ENCODE measurements at regions not wholly inside any gene's neighbourhood (a gene's known extent, or its start where the extent isn't known, plus 50 kb on each side); places are given as distances from the start of the nearest gene placed in this dataset.
"Not testable (repeated sequence)": the region's sequence is repeated elsewhere in the genome, so short reads cannot be mapped to it uniquely, and the experiment has no call there.

DNA sequence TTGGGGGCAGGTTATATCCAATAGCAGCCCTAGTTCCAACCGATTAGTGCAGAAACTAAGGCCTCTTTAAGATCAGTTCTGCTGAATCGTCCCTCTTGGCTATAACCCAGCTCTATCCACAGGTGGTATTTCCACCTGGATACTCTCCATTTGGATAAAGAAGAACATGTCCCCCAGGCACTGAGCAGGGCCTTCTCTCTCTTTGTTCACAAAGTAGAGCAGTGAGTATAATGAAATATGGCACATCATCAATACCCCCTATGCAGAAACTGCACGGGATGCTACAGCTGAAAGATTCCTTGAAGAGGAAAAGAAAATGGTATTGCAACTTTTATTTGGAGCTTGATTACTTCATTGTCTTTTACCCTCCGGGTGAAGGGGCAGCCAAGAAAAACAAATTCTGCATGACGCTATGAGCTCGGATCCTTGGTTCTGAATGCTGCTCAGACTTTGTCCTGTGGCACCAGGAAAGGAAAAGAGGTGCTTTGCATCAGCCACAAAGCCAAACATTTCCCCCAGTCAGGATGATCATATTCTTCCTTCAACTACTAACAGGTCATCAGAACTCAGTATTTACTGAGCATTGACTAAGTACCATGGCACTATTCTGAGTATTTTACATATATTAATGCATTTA is 399.7 kb downstream of the NPIPA8 start:
- no peak for DNase-seq

DNA sequence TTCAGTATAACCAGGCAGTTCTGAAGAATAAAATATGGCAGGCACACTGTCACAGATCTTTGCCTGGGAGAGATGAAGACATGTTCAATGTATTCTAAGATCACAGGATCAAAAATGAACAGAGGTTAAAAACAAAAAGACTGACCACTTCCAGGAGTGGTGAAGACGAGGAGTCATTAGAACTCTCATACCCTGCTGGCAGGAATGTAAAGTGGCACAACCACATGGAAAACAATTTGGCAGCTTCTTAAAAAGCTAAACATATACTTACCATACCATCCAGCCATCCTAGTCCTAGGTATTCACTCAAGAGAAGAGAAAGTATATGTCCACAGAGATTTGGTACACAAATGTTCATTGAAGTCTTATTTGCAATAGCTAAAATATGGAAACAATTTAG is 406.3 kb downstream of the NPIPA8 start:
- no peak for DNase-seq

DNA sequence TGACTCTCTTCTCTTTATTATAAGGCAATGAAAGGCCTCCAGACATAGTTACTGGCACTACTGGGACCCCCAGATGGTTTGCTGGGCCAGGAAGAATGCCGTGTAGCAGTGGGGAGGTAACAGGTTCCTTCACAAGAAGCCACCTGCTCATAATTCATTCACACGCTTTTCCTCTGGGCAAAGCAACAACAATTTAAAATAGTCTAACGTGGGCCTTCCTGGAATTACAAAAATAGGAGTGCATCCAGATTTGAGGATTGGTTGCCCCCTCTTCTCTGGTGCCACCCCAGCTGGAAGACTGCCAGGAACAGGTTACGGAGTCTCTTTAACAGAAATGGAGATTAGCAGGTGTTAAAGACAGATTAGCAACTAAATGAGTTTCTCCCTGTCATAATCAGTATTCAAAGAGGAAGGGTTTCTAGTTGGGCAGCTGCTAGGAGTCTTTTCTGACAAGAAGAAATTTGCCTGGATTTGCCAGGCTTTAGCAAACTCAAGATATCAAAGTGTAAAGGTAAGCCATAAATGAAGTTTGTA is 409.6 kb downstream of the NPIPA8 start:
- peak in 1 of 3 experiments; percentile 5 for DNase-seq

DNA sequence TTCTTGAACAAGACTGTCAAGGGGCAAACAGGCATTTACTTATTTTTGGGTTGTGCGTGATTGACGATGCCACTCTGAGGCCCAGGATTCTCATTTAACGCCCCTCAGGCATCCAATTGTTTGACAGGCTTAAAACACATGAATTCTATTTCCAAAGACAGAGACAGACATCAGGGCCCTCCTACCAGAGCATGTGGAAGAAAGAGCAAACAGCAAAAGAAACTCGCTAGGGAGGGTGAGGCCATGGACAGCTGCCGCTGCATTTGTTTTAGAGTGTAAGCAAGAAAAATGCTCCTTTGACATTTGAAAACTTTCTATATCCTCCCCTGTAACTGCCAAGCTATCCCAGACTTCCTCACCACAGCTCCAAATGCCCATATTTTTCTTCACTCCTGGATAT is 410.1 kb downstream of the NPIPA8 start:
- DNase-seq: no peak

DNA sequence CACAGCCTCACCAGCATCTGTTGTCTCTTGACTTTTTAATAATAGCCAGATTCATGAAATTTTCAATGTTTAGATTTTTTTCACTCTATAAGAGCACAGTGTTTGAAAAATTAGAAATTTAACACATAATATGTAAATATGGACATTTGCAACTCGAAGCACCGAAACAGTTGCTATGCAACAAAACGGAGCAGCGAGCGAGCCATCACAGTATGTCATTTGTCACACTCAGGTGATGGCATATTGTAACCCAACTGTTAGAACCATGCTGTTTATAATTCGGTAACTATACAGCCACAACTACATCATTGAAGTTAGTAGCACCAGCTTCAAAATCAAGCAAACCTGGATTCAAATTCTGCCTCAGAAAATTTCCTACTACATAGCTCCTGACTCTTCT is 410.8 kb downstream of the NPIPA8 start:
- DNase-seq: no peak

DNA sequence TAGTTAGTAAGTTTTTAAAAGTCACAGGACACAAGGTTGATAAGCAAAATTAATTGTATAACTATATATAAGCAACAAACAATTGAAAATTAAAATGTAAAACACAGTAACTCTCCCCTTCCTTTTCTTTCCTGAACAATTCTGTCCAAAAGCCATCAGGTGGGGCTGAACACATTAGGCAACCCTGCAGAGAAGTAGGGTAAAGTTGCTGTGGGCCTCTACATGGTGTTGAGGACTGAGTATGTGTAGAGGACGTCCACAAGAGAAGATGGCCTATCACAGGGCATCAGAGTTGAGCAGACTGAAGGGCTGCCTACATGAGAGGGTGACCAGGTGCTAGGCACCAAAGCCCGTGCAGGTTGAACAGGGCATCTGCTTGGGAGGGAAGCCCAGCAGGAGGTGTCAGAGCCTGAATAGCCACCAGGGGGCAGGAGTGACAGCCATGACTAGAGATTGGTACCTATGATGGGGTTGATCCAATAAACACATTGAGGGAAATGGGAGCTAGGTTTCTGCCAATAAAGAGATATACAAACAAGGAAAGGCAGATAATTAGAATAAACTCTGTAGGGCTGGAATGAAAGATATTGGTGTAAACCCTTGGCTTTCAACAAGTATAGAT is 415.1 kb downstream of the NPIPA8 start:
- DNase-seq: peak; percentile 9 to 47 (median 20)

DNA sequence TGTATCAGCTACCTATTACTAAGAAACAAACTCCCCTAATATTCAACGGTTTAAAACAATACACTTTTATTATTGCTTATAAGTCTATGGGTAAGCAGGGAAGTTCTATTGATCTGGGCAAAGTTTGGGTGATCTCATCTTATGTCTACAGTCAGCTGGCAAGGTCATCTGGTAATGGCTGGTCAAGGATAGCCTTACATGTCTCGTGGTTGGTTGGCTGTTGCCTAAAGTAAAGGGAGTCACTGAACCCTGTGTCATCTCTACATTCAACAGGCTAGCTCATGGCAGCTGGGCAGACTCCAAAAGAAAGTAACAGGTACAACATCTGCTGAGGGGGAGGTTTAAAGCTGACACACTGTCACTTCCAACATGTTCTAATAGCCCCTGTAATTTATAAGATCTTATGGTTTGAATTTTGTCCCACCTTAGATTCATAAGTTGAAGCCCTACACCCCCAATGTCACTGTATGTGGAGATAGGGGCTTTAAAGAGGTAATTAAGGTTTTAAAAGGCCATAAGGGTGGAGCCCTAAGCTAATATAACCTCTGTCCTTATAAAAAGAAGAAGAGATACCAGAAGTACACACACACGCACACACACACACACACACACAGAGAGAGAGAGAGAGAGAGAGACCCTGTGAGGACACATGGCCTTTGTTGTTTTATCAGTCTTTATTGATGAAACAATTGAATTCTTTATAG is 419.1 kb downstream of the NPIPA8 start:
- DNase-seq: no peak

DNA sequence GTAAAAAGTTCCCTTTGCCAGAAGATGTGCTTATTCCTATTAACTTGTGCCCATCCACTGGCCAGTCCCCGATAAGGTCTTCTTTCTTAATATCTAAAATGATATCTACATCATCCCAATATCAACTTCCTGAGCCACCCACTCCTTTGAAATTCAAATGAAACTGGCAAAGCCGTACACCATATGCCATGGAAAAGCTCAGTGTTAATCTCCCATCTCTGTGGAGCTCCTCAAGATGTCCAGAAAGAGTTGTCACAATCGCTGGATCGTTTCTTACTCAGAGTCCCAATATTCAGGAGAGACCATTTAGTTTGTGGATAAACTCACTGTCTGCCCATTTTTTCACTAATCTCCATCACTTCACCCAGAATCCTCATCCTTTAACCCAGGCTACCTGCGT is 420.7 kb downstream of the NPIPA8 start:
- no peak for DNase-seq

DNA sequence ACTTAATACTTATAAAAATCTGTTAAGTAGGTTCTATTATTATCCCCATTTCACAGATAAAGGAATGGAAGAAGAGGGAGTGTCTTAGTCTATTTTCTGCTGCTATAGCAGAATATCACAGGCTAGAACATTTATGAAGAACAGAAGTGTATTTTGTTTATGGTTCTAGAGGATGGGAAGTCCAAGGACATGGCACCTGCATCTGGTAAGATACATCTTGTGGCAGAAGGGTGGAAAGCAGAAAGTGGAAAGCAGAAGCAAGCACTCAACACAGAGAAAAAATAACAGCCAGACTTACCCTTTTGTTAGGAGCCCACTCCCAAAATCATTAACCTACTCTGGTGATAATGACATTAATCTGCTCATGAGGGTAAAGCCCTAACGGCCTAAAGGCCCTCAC is 422.4 kb downstream of the NPIPA8 start:
- no peak for DNase-seq

DNA sequence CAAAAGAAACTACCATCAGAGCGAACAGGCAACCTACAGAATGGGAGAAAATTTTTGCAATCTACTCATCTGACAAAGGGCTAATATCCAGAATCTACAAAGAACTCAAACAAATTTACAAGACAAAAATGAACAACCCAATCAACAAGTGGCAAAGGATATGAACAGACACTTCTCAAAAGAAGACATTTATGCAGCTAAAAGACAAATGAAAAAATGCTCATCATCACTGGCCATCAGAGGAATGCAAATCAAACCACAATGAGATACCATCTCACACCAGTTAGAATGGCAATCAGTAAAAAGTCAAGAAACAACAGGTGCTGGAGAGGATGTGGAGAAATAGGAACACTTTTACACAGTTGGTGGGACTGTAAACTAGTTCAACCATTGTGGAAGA is 425.0 kb downstream of the NPIPA8 start:
- DNase-seq: not testable (repeated sequence)

DNA sequence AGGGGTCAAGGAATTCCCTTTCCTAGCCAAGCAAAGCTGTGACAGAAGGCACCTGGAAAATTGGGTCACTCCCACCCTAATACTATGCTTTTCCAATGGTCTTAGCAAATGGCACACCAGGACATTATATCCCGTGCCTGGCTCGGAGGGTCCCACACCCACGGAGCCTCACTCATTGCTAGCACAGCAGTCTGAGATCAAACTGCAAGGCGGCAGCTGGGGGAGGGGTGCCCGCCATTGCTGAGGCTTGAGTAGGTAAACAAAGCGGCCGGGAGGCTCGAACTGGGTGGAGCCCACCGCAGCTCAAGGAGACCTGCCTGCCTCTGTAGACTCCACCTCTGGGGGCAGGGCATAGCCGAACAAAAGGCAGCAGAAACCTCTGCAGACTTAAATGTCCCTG is 429.9 kb downstream of the NPIPA8 start:
- DNase-seq: not testable (repeated sequence)

DNA sequence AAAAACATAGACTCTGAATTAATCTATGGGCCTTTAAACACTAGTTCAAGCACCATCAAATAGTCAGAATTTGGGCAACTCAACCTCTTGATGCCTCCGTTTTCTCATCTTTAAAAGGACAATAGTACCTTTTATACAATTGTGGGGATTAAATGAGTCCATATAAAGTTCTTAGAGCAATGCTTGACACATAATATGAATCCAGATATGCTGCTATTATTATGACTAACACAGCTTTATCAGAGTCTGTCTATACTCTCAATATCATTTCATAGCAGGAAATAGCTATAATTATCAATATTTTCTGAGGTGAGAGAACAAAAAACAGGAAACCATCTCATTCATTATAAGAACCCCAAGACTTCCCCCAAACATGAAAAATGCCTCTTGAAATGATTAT is 430.5 kb upstream of the XYLT1 start:
- DNase-seq: no peak

DNA sequence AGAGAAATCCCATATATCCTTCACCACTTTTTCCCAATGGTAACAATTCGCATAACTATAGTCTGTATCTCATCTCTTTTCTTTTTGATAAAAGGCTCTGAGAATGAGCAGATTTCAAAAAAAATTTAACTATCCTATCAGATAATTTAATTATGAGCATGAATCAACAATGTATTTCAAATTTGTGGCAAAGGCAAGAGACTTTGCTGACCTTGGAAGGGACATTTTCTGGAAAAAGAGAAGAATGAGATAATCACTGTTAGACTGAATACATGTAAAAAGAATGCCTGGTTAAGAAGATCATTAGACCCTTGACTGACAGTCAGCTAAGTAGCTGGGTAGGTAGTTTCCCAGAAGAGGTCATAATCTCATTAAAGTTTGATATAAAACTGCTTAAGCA is 428.4 kb upstream of the XYLT1 start:
- DNase-seq: no peak

DNA sequence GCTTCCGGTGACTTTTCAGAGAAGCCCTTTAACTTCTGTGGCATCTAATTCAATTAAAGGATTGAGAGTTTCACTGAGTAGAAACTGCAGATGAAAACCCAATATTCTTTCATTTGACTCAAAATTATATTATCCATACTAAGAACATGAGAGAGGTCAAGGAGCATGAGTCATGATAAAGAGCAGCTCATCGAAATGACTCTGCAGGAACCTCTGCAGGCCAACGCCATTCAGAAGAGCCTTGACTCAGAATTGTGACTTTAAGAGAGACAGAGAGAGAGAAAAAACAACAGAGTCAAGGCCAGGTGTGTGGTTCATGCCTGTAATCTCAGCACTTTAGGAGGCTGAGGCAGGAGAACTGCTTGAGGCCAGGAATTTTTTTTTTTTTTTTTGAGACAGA is 417.2 kb upstream of the XYLT1 start:
- DNase-seq: no peak

DNA sequence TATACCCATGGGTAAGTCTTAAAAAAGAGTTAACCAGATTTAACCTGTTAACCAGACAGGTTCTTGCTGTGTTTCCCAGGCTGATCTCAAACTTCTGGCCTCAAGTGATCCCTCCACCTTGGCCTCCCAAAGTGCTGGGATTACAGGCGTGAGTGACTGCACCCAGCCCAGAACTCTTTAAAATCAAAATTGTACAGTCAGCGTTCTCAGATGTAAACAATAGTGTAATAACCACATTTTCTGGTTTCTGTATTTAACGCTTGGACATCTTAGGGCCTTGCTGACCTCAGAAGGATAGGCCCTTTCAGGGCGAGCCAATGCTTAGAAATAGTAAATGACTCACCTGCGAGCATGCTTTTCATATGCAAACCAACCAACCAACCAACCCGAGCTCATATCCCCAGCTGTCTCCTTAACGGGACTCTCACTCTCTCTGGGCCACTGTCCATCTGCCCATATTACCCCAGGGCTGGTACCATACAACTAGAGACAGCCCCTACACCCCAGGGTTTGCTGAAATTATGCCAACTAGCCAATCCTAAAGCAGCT is 415.0 kb upstream of the XYLT1 start:
- no peak for DNase-seq

DNA sequence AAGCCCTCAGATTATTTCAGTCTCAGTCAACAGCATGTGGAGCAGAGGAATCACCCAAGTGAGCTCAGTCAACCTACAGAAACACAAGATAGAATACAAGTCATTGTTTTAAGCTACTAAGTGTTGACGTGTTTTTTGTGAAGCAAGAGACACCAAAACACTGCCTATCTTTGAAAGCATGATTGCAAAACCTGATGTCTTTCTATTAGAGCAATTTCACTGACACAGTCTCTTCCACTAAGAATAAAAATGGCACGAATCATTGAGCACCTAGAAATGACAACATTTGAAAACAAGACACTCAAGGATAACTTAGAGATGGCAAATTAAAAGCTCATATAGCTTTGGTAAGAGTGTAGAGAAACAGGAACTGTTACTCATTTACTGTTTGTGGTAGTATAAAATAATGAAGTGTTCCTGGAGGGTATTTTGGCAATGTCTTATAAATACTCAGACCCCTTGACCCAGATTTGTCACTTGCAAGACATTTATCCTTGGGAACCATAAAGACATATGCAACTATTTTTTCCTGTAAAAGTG is 407.1 kb upstream of the XYLT1 start:
- DNase-seq: no peak

DNA sequence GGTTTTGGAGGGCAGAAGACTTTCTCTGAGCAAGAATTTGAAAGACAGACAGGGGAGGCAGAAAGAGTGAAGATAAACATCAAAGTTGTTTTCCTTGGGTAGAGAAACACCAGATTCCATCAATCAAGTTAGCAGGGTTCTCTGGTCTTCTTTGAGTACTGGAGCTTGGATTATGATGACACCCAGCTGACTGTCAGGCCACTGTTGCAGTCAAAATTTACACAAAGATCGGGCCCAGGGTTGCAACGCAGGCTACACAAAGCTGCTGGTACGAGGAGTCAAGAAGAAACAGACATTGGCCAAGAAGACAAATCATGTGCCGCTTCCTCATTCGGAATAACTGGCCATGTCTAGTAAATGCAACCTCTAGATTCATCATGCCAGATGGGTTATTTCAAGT is 396.2 kb upstream of the XYLT1 start:
- DNase-seq: no peak

DNA sequence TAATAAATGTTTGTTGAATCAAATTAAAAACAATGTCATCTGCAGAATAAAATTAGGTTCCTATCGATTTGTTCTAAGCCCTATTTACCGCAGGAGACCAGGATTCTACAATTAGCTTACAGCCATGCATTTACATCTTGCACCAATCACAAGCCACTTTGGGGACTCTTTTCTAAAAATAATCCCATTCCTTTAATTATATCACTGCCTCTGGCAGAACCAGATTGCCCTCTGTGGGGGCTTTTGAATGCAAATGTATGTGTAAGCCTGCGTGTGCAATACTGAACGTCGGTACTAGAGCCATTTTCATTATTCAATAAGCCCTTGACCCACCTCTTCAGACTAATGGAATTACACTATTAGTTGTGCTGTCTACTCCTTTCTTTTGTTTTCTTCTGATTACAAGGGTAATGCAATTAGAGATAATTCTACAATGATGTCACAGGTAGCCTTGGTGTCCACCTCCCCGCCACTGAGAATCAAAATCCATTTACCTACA is 391.3 kb upstream of the XYLT1 start:
- no peak for DNase-seq

DNA sequence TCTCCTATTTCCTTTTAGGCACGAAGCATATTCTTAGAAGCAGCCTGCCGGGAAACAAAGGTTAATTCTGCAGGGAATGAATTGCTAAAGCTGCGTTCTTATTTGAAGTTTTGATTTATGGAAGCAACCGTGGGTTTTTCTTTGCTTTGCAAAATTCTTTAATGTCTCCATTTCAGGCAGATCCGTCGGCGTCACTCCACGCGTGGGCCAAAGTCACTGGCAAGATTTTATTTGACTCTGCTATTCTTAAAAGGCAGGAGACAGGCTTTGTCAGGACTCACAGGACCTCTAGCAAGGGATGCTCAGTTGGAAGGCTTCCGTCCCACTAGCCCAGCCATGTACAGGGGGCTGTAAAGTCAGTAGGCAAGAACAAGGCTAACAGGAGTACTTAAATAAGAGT is 387.3 kb upstream of the XYLT1 start:
- no peak for DNase-seq

DNA sequence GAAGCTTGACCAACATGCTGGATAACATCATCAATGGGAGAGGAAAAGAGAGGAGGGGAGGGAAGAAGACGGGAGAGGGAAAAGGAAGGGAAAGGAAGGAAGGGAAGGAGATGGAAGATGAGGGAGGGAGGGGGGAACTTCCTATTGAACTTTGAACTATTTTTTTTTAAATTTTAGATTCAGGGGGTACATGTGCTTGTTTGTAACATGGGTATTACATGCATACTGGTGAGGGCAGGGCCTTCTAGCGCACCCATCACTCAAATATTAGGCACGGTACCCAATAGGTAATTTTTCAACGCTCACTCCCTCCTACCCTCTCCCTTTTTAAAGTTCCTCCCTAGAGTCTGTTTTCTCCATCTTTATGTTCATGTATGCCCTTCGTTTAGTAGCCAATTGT is 383.2 kb upstream of the XYLT1 start:
- DNase-seq: no peak

DNA sequence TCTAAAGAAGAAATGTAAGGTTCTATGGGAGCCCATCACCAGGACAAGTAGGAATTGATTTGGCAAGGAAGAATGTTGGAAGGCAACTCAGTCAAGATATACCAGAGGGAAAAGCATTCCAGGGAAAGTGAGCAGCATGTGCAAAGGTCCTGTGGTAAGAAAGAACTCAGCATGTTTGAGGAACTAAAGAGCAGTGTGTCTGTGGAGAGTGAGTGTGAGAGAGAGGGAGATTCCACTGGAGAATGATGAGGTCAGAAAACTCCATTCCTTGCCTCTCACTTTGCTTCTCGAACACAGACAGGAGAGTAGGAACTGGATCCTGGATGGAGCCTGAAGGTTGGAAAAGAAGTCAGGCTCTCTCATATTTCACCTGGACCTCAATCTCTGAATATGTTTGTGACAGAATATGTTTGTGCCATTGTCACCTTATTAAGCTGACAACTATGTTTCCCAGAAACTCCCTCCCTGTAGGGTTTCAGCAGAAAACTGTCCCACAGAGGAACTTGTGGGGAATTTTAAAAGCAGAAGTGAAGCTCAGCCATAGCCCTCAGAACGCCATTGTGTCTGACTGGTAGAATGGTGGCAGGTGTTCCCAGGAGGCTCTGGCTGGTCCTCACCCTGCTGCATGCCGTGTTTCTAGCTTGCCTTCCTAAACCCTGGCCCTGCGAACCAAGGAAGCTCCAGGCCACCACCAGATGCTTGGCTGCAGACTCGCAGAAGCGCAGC is 382.4 kb upstream of the XYLT1 start:
- DNase-seq: no peak

DNA sequence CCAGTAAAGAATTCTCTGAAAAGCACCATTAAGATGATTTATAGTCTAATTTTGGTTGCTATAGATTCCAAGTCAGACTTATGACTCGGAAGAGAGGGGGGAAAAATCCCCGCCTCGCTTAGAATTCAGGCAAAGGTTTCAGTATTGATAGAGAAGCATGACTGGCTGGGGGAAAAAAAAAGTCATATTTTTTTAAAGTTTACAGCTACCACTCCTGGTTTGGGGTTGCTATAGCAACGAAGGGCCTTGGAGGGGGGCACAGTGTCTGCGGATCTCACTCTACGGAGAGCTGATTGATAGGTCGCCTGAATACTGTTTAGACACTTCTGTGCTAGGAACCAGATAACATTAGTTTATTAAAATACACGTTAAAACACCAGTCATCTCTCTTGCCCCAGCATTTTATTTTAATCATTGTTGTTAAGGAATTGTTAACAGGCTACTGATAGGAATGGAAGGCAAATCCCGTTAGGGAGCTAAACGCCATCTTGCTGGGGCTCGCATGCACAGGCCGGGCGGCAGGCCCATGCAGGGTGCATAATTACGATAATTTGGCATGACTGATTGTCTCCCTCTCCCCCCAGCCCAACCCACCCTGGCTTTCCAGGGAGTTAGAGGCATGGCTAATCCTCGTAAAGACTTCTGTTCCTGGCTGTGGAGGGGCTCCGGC is 380.0 kb upstream of the XYLT1 start:
- peak in 2 of 3 experiments; percentile 20 to 69 for DNase-seq

Data from NCI-H1417 (cell line).